NK-92 treated with Interleukin-12 subunit alpha and Interleukin-12 subunit beta, amount 100 ng/mL, for 24 hours (cell line): ENCODE measurements at regions not wholly inside any gene's neighbourhood (a gene's known extent, or its start where the extent isn't known, plus 50 kb on each side); places are given as distances from the start of the nearest gene placed in this dataset.
A peak's percentile ranks its signal among the peaks of the same experiment; 100 is the strongest.

Experiments
- DNase-seq: peaks from one replicate; lab custom pipeline; 2025; lab: John Stamatoyannopoulos, UW

DNA sequence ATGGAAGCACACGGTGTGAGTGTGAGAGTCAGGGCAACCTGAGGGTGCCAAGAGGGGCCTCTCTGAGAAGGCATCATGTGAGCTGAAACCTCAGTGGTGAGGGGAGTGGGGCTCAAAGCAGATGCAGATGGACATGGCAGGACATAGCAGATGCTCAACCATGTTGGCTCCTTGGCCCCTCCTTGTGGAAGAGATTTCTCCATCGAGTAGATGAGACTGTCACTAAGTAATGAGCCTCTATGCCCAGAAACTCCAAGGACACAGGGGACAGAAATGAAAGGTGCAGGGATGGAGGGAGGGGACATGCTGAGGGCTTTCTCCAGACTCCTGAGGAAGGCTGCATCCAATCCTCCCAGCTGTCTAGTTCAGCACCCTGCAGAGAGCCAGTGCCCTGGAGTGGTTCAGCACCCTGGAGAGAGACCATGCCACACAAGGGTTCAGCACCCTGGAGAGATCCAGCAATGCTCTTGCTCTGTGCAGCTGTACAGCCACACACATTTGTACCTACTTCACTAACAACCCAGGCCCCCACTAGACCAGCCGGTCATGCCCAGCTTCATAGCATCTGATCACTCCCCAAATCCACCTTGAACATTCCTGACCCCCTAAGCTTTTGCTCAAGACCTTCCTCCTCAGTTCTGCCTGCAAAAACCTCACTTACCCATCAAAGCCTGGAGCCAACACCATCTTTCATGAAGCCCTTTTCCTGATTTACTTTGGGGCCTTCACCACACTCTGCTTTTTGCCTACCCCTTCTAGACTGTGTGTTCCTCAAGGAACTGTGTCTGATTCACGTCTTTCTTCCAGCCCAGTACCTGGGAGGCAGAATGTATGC is 252.0 kb downstream of the CTTN start:
- peak; percentile 8 for DNase-seq

DNA sequence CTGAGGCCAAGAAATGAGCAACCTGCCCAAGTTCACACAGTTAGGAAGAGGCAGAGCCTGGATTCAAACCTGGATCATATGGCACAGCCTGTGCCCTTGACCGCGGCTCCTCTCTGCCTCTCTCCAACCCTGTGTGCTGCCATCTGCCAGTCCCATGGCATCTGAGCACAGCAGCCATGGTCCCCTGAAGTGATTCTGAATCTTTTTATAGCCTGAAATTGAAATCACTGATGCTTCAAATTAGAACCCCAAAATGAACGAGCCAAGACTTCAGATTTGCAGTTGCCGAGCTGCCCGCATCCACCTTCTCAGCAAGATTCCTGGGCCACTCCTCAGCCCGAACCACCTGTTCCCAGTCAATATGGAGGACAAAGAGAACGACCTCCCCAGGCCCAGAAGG is 252.7 kb downstream of the CTTN start:
- DNase-seq: no peak

DNA sequence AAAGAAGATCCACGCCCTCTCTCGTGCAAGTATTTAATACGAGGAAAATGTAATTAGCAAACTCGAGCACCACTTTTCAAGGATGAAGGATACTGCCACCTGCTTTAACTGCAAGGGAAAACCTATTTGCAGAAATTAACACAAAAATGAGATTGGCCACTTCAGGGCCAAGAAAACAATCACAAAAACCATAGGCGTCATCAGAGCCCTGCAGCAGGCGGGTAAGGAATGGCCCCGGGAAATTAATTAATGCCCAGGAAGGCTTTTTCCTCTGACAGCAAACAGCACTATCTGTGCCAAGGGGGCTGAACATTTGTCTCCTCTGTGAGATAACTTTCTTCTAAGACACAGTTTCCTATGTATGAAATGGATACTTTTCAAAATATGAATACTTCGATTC is 255.7 kb downstream of the CTTN start:
- no peak for DNase-seq

DNA sequence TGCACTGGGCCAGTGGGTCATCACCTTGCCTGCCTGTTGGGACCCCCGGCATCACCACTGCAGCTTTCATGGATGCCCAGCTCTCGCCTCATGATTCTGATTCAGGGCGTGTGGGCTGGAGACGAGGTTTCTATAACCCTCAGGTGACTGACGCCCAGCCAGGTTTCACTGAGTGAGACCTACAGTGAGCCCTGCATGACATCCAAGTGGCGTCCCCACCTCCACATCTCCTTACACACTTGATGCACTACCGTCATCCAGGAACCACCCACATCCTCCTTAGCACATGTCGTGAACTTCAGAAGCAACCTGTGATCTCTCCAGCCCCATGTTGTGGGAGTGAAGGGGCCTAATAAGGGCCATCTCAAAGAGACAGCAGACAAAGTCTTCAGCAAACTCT is 257.5 kb downstream of the CTTN start:
- DNase-seq: no peak

DNA sequence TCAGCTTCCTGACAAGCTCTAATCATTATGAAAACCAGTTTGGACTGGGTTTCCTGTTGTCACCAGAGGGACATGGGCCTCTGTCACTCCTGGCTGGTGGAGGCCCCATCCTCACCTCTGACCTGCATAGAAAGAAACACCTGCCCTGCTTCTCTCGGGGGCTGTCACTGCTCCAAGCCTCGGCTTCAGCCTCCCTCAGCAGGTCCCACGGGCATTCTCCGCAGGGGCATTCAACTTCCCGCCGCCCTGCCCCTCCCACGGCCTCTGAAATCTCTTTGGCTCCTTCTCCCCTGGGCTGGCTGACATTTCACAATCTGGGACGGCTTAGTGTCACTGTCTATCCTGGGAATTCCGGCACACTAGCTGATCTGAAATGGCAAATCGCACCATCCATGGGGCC is 257.9 kb downstream of the CTTN start:
- DNase-seq: no peak

DNA sequence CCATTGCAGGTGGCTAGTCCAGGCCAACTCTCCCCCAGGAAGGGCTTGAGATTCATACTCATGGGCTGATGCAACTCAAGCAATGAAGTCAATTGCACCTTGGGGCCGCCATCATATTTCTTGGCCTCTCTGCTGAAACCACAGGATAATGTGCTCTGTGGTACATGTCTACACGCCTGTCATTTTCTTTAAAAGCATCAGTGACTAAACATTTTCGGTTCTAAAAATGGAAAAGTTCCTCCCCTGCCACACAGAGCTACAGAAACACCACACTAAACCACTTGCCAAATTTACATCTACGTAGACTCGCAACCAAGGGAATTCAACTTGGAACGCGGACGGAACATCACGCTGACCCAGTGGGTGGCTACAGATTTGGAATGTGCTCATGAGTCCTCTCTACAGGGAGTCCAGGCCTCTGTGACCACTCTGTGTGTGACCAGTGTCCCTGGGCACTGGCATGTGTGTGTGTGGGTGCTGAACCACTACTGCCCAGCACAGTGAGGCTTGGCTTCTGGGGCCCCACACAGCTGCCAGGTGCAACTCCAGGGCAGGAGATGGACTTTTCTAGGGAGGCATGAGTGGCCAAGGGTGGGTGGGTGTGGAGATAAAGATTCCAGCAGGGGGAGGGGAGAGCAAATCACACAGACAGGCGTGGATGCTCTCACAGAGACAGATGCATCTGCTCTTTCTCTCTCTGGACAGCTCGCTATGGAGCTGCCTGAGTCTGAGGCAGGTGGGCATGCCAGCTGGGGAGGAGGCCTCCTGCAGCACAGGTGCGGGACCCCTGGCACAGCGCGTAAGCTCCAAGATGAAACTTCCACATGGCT is 261.9 kb downstream of the CTTN start:
- no peak for DNase-seq

DNA sequence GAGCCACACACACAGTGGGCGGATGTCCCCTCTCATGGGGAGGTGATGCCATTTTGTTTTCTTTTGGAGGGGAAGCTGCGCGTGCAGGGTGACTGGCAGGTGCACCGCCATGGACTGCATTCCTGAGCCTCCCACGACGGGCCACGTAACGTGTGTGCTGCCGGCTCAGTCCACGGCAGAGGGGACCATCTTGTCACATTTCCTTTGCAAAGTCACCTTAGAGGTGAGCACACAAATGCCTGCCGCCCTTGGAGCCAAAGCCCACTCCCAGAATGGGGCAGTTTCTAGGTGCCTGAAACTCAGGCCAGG is 262.5 kb downstream of the CTTN start:
- DNase-seq: no peak

DNA sequence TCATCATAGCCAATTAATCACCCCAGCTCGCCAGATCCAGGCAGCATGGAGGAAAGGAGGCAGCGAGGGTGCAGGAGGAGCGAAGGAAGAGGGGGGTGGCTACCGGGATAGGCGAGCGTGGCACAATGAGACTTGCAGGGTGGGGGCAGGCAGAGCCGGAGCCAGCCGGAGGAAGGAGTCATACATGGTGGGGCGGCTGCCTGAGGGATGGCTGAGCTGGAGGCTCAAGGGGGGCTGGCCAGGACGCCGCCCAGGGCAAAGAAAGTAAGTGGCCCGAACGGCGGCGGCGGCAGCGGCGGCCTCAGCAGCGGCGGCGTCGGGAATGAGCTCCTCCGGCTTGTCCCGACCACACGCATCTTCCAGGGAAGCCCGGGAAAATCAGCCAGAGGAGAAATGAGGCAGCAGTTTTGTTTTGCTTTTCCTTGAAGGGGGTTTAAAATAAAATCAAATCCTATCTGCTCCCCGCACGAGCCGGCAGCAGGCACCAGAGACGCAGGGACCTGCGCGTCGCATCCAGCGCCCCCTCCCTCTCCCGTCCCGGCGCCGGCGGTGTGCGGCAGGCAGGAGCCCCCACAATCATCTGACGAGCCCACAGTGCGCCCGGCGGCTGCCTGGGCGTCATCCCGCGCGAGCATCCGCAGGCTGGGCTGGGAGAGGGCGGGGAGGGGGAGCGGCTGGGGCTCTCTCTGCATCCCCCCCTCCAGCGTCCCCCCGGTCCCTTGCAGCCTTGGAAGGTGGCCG is 263.6 kb downstream of the CTTN start:
- DNase-seq: no peak

DNA sequence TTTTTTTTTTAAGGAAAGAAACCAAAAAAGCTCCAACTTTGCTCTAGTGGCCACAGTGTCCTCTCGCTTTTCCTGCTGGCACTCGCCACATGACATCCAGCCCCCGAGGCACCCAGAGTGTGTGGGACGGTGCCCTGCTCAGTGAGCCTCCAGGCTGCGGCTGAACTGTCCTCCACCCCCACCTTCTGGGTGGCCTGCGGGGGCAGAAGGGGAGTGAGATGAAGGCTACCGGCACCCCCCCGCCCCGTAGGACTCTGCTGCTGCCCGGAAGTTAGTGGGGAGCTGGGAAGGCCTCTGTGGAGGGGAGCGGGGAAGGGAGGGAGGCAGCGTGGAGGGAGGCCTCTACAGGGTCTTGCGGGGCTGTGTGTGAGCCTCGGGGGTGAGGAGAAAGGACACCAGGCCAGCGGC is 264.4 kb downstream of the CTTN start:
- no peak for DNase-seq

DNA sequence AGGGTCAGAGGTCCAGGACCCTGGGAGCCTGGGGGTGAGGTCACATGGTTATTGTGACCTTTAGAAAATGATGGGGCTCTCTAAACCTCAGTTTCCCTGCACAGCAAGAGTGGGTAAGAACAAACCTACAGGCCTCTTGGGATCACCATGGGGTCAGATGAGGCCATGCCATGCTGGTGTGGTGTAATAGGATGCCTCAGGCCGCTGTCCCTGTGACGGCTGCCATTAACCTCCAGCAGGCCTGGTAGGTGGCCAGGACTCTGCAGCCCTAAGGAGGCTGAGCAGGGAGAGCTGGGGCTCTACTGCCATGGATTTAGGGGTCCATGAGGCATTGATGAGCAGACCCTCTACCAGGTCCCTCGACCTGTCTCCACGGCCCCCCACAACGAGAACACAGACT is 265.5 kb downstream of the CTTN start:
- no peak for DNase-seq

DNA sequence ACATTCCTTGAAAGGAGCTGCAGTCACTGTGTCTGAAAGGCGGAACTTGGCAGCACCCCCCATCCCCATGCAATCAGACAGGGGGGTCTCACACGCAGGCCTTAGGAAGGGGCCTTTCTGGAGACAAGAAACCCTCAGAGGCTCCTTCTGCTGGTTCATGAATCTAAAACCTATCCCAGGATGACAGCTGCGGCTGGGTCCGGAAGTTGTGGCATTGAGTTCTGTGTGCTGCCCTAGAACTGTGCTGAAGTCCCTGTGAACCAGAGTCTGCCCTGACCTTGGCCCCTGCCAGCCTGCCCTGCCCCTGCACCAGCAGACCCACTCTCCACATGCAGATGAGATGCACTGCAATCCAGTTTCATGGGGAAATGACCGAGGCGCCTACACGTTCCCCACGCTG is 268.0 kb downstream of the CTTN start:
- no peak for DNase-seq

DNA sequence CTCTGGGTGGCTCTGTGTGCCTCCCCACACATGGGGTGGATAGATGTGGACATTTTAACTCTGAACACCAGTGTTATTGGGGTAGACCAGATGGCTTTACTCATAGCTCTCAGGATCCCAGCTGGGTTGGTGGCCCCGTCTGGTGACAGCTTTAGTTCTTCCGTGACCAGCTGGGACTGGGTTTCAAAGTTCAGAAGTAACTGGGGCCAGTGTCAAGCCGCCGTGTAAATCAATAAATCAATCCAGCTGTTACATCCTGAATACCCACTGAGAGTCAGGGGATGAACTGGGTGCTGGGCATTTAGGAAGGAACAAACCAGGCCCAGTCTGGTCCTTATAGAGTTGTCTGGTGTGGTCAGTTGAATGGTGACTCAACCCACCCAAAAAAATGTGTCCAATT is 269.4 kb downstream of the CTTN start:
- DNase-seq: no peak

DNA sequence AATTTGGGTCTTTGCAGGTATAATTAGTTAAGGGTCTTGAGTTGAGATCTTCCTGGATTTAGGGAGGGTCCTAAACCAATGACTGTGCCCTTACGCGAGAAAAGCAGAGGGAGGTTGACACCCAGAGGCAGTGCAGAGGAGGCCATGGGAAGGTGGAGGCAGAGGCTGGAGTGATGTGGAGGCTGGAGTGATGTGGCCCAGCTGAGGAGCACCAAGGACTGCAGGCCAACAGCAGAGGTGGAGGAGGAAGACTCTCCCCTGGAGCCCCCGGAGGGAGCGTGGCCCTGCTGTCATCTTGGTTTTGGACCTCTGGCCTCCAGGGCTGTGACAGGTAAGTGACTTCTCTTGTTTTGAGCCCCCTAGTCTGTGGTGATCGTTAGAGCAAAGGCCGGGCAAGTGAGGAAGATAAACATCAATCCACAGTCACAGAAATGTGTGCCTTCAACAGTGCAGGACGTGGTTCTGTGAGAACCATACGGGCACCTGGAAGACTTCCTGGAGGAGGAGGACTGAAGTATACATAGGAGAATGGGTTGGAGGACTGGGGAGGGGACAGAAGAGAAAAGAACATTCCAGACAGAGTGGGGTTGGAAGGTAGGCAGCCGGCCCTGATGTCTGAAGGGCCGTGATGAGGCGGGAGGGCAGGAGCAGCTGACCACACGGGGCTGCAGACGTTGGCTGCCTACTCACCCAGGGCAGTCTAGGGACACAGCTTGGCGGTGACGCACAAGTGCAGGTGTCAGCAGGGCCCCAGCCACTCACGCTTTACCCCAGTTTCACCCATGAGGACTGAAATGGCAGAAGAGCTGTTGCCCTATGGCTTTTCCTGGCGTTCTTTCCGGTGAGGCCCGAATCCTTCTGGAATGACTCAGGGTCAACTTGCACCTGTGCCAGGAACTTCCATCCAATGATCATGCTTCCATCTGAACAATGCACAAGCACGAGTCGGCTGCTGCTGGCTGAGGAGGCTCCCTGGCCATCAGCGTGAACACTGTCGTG is 270.2 kb downstream of the CTTN start:
- no peak for DNase-seq

DNA sequence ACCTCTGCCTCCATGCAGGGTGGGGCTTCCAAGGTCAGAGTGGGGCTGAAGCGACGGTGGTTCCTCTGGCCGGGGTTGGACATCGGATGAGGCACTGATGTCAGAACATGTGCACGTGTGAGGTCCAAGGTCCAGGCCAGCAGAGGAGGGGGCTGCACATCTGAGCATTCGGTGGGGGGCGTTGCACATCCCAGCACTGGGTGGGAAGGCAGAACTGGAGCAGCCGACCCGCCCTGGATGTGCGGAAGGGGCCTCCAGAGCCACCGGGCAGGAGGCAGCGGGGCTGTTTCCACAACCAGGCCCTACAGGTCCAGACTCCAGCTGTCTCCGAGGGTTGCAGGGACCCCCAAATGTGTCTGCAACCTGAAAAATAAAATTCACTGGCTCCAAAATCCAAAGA is 271.0 kb downstream of the CTTN start:
- DNase-seq: no peak

DNA sequence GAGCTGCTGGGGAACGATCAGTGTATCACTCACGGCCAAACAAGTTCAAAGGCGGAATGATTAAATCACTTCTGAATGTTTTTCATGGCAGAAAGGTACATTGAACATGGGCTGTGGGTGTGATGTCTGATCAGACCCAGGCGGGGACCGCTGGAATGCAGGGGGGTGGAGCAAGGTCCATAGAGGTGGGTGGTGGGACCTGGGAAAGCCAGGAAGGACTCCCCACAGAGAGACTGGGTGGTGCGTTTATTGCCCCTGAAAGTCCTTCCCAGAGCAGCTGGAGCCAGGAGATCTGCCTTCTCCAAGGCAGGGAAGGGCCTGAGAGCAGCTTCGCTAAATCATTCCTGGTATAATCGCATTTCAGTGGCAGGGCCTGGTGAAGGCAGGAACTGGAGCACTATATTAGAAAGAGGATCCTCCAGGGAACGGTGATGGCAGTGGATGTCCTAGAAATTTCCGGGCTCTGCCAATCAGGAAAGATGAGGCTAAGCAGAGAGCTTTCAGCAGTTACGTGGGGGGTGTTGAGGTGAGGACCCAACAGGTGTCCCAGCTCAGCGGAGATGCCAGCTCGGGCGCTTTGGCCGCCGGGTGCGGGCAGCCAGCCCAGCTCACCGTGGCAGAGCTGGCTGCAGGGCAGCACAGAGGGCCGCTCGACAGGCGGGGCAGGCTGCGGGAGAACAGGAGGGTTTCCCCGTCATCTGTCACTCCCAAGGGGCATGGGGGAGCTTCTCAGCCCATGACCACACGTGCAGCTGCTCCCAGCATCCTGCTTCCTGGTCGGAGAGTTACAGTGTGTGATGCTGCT is 271.7 kb downstream of the CTTN start:
- no peak for DNase-seq

DNA sequence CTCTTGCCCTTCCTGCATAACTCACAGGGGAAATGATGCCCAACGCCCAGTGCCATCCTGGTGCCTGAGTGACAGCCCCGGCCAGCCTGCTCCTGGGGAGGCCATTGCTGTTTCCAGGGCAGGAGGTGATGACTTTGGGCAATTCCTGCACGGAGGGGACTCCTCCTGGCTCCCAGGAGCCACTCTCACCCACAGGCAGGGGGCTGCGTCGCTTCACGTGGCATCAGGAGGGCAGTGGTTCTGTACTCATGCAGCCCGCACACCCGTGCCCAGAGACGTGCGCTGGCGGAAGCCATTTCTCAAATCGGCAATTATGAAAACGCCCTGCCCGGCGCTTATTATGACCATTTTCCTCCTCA is 272.3 kb downstream of the CTTN start:
- no peak for DNase-seq

DNA sequence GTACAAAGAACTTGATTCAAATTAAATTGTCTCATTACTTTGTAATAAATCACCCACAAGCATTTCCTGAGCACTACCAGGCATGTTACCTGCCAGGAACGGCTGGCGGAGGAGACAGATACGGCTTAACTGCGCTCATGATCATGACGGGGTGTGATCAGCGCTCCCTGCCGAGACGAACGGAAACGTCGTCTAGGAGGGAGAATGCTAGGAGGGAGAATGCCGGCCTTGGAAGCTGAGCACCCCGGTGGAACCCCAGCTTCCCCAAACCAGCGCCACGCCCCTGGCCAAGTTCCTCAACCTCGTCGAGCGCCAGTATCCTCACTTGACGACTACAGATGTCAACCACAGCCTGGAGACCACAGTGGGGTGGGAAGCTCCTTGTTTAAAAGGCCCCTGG is 272.8 kb downstream of the CTTN start:
- DNase-seq: no peak

DNA sequence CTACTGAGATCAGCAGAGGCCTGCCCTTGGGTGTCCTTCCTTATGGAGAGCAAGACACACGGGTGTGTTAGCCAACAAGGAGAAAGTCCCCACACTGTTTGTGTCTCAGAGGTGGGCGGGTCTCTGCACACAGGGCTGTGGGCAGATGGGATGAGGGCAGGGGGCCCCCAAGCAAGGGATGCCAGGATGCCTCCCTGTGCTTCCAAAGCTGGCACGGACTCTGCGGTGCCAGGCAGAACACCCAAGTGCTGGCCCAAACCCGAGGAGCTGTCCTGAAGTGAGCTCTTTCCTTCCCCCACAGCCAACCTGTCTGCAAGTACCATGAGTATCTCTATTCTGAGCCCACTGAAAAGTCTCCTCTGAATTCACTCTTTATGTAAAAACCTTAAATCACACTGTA is 273.3 kb downstream of the CTTN start:
- no peak for DNase-seq

DNA sequence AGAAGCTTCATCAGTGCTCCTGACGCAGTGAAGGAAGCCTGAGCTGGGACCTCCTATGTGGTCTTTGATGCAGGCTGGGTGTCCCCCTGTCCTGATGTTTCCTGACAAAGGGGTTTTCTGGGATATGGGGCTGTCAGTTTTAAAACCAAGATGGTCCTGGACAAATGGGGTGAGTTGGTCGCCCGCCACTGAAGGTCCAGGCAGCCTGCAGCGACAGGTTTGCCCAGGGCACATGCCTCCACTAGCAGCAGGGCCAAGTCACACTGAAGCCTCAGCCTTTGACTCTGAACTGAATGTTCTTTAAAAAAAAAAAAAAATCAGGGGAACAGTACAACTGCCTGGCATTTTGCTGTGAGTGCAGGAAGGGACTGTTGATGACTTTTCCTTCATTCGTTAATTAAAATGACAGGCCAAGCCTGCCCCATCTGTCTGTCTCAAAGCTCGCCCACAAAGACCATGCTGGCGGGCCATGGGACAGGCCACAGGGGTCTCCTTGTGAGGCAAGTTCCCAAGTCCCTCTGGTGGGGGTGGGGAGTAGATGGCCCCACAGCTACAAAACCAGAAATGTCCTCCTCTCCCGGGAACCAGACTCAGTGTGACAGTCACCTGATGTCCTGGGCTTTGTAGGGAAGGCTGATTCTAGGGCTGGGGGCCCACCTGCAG is 274.8 kb downstream of the CTTN start:
- no peak for DNase-seq

DNA sequence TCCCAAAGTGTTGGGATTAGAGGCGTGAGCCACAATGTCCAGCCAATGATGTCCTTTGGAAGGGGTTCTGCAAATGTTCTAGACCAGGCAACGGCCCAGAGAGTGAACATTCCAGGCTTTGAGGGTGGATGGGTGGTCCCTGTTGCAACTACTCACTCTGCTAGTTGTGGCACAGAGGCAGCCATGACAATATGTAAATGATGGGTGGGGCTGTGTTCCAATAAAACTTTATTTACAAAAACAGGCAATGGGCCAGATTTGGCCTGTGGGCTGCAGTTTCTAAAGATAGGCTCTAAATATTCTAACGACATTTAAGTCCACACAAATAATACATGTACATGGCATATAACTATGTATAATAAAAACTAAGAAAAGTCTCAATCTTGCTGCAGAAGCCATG is 276.3 kb downstream of the CTTN start:
- no peak for DNase-seq
